Effector CD8-positive, alpha-beta T cell (primary cell): ENCODE measurements at regions not wholly inside any gene's neighbourhood (a gene's known extent, or its start where the extent isn't known, plus 50 kb on each side); places are given as distances from the start of the nearest gene placed in this dataset.
"Not testable (repeated sequence)": the region's sequence is repeated elsewhere in the genome, so short reads cannot be mapped to it uniquely, and the experiment has no call there.

Source experiments
- DNase-seq: peaks from one replicate; lab custom pipeline; 2025; lab: John Stamatoyannopoulos, UW

DNA sequence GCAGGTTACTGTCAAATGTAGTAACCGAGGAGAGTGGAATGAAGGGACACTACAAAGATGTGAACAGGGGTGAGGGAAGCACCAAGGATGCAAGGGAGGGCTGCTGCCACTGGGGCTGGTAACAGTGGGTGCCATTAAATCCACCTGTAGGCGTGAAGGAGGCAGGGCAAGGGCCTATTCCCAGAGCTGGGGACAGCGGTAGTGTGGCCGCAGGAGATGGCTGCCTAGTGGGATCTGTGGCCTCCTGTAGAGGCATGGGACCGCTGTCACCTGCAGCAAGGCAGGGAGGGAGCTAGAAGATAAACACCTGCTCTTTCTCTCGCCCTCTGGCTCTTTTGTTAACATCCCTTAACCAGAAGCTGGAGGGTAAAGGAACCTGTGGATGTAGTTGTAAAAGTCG, 80.5 kb upstream of the CNIH3 start:
- no peak for DNase-seq

DNA sequence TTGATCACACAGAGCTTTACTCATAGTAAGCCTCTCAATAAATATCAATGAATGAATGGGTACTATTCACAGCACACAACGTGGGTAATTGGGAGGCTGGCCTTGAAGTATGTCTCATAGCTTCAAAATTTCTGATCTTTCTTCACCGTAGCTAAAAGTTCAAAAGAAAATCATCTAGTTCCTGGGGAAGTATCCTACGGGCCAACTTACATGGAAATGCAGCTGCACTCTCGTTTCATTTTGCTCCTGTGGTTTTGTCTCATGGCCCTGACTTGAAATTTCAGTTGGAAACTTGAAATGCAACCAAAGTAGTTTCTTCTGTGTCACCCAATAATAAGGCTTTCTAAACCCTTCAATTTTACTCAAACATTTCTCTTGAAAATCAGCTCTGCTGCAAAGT, 76.1 kb upstream of the CNIH3 start:
- no peak for DNase-seq

DNA sequence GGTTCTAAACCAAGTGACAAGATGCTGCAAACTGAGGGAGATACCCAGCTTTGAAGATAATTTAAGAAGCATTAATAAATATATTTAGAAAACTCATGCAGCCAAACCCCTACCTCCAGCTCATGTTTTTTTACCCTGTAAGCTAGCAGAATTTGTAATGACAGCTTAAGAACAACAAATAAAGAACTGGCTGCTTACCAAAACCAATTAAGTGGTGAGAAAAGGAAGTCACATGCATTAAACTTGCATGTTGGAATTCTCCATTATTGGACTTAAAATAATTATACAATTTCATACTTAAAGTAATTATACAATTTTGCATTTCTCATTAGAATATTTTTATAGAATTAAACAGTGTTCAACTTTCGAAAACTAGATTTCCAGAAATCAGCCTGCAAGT, 75.6 kb upstream of the CNIH3 start:
- DNase-seq, result no peak

DNA sequence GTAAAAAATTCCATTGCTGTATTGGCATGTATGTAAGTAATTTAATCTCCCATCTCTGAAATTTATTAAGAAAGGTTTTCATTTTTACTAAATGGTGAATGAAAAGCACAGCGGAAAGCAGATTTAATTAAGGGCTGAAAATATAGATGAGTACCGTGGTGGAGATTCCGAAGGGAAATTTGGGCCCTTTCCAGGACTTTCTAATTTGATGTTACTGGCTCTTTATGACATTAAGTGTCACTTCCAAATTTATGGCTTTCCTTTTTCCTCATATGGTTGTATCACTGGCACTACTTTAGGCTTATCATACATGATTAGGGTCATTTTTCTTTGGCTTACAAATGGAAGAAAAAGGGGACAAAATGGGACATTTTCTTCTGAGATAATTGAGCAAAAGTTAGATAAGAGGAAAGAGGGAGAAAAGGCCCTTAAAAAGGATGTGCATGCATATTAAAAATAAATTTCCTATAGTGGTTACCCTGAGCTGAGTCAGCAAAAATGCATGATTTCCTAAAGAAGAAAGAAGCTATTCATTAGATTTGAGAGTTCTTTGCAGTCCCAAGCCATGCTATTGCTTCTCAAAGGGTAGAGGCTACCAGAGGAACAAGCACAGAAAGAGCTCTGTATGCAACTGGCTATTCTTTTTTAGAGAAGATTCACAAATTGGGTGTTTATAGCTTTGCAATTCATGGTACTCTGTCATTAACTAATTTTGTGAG, 74.9 kb upstream of the CNIH3 start:
- DNase-seq, result no peak

DNA sequence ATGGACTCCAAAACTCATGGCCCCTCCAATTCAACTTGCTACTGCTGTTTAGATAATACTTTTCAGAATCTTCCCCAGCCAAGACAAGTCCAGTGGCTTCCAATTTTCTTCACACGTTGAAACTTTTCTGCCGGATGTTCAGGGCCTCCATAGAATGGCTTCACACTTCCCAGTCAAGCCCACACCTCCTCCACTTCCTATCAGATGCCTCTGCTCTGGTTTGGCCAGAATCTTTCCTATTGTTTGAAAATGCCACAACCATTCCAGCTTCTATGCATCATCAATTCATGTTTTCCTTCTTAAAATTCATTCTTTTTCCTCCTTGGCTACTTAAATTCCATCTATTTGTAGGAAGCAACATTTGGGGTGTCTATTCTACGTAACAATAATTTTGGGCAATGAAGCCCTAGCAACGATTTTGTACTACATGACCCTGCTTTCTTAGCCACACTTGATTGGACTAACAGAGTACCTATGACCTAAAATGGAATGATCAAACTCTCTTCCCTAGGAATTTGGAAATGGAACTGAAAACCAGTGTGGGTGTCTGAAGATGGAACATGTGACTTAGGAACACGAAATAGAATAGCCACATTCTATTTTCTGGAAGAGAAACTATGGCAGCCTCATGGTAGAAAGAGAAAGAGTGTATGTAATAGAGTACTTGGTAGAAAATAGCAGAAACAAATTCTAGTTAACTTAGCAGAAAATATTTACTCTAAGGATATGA, 74.1 kb upstream of the CNIH3 start:
- no peak for DNase-seq

DNA sequence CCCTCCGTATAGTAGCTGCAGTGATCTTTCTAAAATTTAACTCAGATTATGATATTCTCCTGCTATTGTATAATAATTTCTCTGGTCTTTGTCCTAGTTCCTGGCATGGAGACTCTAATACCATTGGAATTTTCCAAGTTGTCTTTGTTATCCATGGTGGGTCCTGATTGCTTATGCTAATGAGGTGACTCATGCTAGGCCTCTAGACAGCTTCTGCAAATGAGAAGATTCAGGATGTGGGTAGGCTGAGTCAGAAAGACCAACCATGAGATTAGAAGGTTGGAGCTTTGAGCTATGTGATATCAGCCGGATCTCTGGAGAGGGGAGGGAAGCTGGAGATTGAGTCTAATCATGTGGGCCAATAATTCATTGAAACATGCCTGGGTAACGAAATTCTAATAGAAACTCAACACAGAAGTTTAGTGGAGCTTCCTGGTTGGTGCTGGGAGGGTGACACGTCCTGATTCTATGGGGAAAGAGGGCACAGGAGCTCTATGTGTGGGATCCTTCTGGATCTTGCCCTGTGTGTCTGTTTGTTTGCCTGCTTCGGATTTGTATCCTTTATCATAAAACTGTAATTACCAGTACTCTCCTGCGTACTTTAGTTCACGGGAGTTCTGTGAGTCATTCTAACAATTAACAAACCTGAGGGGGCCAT, 73.2 kb upstream of the CNIH3 start:
- DNase-seq, result no peak

DNA sequence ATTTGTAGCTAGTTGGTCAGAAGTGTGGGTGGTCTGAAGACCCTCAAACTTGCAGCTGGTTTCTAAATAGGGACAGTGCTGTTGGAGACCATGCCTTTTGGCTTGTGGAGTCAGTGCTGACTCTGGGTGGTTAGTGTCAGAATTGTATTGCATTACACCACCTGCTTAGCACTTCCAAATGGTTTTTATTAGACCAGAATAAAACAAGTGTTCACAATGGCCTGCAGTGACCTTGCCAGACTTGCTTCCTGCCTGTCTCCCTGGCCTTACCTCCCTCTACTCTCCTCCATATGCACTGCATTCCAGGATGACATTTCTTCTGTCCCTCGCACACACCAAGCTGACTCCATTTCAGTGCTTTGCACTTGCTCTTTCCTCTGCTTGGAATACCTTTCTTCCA, 72.7 kb upstream of the CNIH3 start:
- no peak for DNase-seq

DNA sequence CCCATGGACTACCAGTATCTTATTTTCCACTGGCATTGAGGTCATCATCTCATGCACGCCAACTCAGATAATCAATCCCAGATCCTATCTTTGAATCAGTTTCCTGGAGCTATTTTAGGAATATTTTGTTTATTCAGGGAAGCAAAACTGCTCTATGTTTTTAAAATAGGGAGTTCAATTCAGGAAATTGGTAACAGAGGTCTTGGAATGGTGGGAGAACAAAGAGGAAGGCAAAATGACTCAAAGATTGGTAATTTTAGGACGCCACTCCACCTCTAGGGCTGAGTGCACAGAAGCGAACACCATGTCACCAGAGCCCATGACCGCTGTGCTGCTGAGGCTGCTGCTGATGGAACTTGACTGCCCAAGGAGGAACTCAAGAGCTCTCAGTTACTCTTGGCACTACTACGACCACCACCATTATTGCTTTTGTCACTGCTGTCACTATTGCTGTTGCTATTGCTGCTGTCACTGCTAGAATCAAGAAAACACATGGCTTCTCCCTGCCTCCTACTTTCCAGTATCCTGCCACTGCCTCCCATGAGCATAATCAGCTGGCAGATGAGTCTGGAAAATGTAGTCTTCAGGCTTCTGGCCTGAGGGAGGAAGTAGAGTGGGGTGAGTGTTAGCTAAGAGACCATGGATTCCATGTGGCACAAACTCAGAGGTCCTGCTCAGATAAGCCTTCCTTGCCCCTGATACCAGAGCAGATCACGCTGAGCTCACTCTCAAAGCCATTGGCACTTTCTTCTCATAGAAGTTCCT, 71.6 kb upstream of the CNIH3 start:
- no peak for DNase-seq

DNA sequence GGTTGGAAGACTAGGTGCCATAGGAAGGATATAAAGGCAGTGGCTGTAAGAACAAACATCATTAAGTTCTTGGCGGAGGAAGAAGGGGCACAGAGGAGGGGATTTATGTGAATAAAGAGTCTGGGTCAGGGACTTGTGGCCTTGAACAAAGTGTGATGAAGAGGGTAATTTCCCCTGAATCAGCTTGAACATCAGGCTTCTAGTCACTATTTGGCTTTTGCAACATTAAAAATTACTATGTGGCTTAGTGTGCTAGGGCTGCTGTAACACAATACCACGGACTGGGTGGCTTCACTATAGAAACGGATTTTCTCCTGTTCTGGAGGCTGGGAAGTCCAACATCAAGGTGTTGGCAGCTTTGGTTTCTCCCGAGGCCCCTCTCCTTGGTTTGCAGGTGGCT, 70.5 kb upstream of the CNIH3 start:
- DNase-seq, result no peak

DNA sequence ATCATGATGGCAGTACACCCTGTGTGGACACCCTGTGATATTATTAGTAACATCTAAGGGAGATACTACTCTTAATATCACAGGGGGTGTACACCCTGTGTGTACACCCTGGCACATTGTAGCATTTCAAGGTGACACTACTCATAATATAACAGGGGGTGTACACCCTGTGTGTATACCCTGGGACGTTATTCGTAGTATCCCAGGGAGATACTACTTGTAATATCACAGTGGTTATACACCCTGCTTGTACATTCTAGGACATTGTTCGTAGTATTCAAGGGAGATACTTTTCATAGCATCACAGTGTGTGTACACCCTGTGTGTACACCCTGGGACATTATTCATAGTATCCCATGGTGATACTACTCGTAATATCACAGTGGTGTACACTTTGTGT, 67.4 kb upstream of the CNIH3 start:
- DNase-seq, result no peak

DNA sequence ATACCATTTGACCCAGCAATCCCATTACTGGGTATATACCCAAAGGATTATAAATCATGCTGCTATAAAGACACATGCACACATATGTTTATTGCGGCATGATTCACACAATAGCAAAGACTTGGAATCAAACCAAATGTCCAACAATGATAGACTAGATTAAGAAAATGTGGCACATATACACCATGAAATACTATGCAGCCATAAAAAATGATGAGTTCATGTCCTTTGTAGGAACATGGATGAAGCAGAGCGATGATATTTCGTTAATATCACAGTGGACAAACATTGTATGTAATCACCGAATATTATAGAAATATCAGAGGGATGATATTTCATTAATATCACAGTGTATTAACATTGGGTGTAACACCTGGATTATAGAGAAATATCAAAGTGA, 64.9 kb upstream of the CNIH3 start:
- DNase-seq, result not testable (repeated sequence)

DNA sequence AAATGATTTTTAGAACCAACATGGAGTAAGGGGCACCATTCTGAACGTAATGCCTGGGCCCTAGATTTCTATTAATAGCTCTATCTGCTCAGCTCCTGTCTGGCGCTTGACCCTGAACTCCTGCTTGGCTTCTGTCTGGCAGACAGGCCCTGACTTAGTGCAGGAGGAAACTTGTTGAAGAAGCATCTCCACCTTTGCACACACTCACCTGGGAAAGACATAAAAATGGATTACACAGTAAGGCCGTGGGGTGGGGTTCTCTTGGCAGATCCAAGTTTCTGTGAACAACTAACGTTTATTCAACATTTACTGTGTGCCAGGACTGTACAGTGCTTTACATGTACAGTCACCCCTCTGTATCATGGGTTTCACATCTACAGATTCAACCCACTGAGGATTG, 62.1 kb upstream of the CNIH3 start:
- DNase-seq, result no peak

DNA sequence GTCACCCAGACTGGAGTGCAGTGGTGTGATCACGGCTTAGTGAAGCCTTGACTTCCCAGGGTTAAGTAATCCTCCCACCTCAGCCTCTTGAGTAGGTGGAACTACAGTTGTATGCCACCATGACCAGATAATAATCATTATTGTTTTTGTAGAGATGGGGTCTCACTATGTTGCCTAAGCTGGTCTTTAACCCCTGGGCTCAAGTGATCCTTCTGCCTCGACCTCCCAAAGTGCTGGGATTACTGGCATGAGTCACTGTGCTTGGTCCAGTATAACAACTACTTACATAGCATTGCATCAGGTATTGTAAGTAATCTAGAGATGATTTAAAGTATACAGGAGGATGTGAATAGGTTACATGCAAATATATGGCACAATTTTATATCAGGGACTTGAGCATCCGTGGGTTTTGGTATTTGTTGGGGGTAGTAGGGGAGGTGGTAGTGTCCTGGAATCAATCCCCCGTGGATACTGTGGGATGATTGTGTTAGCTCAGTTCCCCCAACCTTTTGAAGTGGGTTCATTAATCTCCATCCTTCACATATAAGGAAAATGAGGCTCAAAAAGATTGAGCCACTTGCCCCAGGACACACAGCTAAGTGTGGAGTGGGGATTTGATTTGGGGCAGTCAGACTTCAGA, 61.4 kb upstream of the CNIH3 start:
- no peak for DNase-seq

DNA sequence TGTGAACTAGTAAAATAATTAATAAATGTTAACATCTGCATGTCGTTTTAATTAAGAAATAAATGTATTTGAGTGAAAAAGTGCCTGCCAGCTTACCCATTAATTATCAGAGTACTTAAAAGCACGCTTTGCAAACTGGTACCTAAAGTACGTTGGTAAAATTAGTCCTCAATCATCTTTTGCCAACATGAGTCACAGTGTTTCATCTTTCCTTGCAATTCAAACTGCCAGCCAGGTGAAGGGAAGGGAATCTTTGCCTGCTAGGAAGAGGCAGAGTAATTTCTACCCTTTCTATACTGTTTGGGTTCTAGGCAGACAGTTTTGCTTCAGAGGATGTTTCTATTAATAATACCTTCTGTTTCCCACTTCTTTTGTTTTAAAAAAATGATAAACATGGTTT, 57.2 kb upstream of the CNIH3 start:
- DNase-seq, result no peak

DNA sequence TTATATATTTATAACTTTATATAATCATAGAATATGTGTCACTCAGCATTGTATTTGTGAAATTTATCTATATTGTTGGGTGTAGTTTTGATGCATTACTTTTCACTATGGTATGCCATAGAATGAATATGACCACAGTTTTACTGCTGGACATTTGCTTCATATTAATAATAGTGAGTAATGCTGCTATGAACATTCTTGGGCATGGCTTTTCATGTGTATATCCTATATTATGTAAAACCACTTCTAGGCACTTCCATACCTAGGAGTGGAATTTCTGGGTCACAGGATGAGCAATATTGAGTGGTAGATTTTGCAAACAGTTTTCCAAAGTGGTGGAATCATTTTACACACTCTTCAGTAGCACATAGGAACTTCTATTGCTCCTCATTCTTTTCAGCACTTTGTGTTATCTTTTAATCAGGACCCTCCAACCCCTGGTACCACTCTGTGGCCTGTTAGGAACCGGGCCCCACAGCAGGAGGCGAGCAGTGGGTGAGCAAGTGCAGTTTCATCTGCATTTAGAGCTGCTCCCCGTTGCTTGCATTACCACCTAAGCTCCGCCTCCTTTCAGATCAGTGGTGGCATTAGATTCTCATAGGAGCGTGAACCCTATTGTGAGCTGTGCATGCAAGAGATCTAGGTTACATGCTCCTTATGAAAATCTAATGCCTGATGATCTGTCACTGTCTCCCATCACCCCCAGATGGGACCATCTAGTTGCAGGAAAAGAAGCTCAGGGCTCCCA, 56.0 kb upstream of the CNIH3 start:
- DNase-seq, result no peak

DNA sequence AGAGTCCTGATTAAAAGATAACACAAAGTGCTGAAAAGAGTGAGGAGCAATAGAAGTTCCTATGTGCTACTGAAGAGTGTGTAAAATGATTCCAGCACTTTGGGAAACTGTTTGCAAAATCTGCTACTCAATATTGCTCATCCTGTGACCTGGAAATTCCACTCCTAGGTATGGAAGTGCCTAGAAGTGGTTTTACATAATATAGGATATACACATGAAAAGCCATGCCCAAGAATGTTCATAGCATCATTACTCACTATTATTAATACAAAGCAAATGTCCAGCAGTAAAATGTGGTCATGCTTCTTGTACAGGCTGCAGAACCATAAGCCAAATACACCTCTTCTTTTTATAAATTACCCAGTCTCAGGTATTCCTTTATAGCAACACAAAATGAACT, 53.2 kb upstream of the CNIH3 start:
- not testable (repeated sequence) for DNase-seq

DNA sequence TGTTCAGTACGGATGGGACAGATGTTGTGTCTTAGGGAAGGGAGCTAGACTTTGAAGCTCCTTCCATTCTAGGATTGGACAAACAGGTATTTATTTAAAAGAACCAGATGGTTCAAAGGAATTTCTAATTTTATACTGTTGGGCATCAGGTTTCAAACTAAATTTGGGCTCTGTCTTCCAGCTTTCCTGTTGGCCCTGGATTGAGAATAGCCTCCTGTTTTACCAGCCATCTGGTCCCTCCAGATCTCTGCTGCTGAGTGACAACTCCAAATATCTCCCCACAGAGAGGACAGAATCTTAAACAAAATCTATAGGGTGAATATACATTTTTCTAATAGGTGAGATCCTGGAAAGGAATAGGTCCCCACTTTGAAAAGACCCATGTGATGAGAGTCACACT, 52.5 kb upstream of the CNIH3 start:
- no peak for DNase-seq

DNA sequence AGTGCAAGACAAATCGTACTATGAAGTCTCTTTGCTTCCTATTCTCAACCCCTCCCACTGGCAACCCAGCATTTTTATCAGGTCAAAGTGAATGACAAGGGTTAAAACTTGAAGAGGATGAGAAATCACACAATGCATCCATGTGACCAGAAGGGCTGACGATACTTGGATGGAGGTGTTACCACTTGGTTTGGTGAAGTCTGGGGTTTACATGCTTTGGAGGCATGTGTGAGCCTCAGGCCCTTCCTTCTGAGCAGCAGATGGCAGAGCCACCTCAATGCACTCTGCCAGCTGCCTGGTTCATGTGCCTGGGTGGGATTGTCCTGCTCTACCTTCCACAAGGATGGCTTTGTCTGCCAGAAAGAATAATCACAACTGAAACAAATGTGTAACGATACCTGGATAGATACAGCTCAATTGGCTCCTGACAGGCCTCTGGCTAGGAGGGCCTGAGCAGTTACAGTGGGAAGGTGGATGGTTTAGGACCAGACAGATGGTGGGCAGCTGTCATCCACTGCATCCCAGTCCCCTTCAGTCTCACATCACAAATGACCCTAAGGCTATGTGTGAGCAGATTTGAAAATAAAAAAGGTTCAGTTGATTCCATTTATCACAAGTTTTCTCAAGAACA, 51.5 kb upstream of the CNIH3 start:
- no peak for DNase-seq

DNA sequence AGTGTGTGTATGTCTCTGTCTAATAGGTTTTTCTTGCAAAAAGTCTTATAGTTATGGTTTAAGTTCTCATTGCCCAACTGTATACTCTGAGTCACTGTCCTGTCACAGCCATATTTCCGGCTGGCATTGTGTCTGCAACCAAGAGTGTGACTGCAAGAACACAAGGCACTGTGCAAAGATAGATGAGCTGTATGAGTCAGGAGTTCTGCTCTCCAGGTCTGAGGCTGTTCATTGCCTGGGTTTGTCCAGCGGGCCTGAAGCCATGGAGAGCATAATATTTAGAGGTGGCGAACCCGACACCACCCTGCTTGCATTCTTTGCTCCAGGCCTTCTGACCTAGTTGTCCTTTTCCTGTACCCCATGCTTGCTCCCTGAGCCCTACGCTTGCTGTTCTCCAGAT, 50.9 kb upstream of the CNIH3 start:
- DNase-seq, result no peak

DNA sequence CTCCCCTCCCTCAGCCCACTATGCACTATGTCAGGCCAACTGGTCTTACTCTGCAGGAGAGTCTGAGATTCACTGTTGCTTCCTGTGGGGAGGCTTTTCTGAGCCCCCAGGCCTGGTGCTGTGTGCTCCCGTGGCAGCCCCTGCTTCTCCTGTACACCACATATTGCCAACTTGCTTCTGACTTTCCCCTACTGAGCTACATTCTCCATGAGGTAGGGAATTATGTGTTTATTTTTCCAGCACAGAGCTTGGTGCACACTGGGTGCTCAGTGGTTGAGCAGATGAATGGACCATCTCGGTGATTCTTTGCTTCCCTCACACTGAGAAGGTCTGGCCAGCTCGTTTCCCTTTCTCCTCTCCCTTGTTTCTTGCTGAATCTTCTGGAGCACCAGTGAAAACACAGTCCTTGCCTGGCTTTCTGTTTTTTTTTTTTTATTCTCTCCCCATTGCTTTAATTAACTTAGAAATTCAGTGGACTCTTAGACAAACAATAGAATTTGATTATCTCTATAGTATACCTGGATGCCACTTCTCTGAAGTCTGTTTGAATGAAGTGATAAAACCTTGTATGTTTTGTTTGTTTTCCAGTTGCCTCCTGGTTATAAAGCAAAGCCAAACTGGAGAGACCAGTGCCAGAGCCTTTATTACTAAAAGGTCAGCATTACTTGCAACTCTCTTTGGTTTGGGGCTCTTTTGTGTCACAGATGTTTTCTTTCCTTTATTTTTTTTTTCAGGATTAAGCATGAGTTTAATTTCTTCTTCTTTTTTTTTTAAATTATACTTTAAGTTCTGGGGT, 50.3 kb upstream of the CNIH3 start:
- no peak for DNase-seq
